PC-3 (cell line): ENCODE measurements at regions not wholly inside any gene's neighbourhood (a gene's known extent, or its start where the extent isn't known, plus 50 kb on each side); places are given as distances from the start of the nearest gene placed in this dataset.

Experiments
- EZH2phosphoT487 ChIP-seq: fragments of 300-600 bp; sonication (generic); IDR thresholded peaks from 2 replicates; pipeline ENCODE4 v1.6.1; 2018; ENCODE audit warnings: mild to moderate bottlenecking, antibody characterized with exemption, low read length, borderline replicate concordance
- TF ChIP-seq, protein P1 (sequence below): fragments of 300-600 bp; sonication (generic); conservative IDR thresholded peaks from 2 replicates; pipeline ENCODE4 v1.5.1; 2017; ENCODE audit warnings: antibody characterized with exemption, low read depth, mild to moderate bottlenecking, low read length

DNA sequence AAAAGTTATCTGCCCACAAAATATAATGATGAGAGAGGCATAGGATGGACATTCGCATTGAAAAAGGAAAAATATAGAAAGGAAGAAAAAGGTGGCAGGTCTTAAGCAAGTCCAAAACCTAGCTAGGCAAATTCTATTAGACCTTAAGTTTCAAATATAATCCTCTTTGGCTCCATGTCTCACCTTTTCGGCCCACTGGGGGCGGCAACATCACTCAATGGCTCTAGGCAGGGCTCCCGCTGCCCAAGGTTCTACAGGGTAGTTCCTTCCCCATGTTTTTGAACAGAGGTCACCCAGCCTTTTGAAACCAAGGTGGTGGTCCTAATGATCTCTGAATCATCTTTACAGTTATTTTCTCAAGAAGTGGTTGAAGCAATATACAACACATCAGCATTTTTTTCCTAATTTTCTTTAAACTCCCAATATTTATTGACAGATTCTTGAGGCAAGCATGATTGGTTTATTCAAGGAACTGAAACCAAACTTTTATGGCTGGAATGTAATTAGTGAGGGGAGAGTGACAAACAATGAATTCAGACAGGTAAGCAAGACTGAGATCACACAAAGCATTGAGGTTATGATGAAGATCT lies 309.4 kb downstream of the ANTXR2 start:
- TF ChIP-seq, protein P1, sequence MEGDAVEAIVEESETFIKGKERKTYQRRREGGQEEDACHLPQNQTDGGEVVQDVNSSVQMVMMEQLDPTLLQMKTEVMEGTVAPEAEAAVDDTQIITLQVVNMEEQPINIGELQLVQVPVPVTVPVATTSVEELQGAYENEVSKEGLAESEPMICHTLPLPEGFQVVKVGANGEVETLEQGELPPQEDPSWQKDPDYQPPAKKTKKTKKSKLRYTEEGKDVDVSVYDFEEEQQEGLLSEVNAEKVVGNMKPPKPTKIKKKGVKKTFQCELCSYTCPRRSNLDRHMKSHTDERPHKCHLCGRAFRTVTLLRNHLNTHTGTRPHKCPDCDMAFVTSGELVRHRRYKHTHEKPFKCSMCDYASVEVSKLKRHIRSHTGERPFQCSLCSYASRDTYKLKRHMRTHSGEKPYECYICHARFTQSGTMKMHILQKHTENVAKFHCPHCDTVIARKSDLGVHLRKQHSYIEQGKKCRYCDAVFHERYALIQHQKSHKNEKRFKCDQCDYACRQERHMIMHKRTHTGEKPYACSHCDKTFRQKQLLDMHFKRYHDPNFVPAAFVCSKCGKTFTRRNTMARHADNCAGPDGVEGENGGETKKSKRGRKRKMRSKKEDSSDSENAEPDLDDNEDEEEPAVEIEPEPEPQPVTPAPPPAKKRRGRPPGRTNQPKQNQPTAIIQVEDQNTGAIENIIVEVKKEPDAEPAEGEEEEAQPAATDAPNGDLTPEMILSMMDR: no peak
- no peak for TF ChIP-seq EZH2phosphoT487
